HEK293T (cell line): ENCODE measurements at regions not wholly inside any gene's neighbourhood (a gene's known extent, or its start where the extent isn't known, plus 50 kb on each side); places are given as distances from the start of the nearest gene placed in this dataset.

Experiments used
- BHLHE40 ChIP-seq: fragments of 450-650 bp; IDR thresholded peaks from 2 replicates; pipeline ENCODE4 v1.6.1; 2016; ENCODE audit warnings: mild to moderate bottlenecking, moderate library complexity, borderline replicate concordance
- CTBP1 ChIP-seq: fragments of 450-650 bp; IDR thresholded peaks from 2 replicates; pipeline ENCODE4 v1.6.1; 2016; ENCODE audit warnings: borderline replicate concordance
- ELF4 ChIP-seq: fragments of 450-650 bp; IDR thresholded peaks from 2 replicates; pipeline ENCODE4 v1.6.1; 2017; ENCODE audit warnings: antibody characterized with exemption
- FOXK2 ChIP-seq: fragments of 450-650 bp; IDR thresholded peaks from 2 replicates; pipeline ENCODE4 v1.6.1; 2016; ENCODE audit warnings: mild to moderate bottlenecking
- HDGF ChIP-seq: fragments of 450-650 bp; IDR thresholded peaks from 2 replicates; pipeline ENCODE4 v1.6.1; 2017; ENCODE audit warnings: antibody characterized with exemption, borderline replicate concordance
- L3MBTL2 ChIP-seq: fragments of 450-650 bp; conservative IDR thresholded peaks from 2 replicates; pipeline ENCODE4 v1.6.1; 2016; ENCODE audit warnings: mild to moderate bottlenecking
- LEF1 ChIP-seq: fragments of 450-650 bp; IDR thresholded peaks from 2 replicates; pipeline ENCODE4 v1.6.1; 2017; ENCODE audit warnings: mild to moderate bottlenecking, borderline replicate concordance
- NFRKB ChIP-seq: fragments of 450-650 bp; IDR thresholded peaks from 2 replicates; pipeline ENCODE4 v1.6.1; 2016; ENCODE audit warnings: mild to moderate bottlenecking, moderate library complexity
- SP1 ChIP-seq: fragments of 450-650 bp; IDR thresholded peaks from 2 replicates; pipeline ENCODE4 v1.6.1; 2017
- SUZ12 ChIP-seq: fragments of 450-650 bp; IDR thresholded peaks from 2 replicates; pipeline ENCODE4 v1.6.1; 2016; ENCODE audit warnings: mild to moderate bottlenecking
- TARDBP ChIP-seq: fragments of 450-650 bp; IDR thresholded peaks from 2 replicates; pipeline ENCODE4 v1.6.1; 2016
- ZNF384 ChIP-seq: fragments of 450-650 bp; IDR thresholded peaks from 2 replicates; pipeline ENCODE4 v1.6.1; 2016
- TF ChIP-seq, protein P1 (sequence below): fragments of 450-650 bp; IDR thresholded peaks from 2 replicates; pipeline ENCODE4 v1.6.1; 2016

DNA sequence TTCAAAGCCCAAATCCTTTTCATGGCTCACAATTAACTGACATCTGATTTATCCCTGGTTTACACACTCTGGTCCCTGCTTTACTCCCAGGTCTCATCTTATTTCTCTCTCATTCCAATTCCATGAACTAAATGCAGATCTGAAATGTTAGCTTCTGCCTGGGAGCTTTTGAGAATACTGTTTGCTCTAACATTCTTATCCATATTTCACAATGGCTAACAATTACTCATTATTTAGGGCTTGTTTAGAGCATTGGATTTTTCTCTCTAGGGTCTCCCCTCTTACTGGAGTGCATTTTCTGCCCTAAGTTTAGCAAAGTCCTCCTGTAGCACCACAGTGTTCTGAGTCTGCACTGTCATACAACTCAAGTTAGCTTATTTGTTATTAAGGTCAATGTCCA is 121.5 kb upstream of the HCRTR2 start:
- TF ChIP-seq BHLHE40, result no peak
- no peak for TF ChIP-seq CTBP1
- TF ChIP-seq FOXK2, result no peak
- no peak for TF ChIP-seq SP1
- TF ChIP-seq L3MBTL2, result no peak
- no peak for TF ChIP-seq SUZ12
- TF ChIP-seq TARDBP, result no peak
- no peak for TF ChIP-seq NFRKB
- TF ChIP-seq, protein P1, sequence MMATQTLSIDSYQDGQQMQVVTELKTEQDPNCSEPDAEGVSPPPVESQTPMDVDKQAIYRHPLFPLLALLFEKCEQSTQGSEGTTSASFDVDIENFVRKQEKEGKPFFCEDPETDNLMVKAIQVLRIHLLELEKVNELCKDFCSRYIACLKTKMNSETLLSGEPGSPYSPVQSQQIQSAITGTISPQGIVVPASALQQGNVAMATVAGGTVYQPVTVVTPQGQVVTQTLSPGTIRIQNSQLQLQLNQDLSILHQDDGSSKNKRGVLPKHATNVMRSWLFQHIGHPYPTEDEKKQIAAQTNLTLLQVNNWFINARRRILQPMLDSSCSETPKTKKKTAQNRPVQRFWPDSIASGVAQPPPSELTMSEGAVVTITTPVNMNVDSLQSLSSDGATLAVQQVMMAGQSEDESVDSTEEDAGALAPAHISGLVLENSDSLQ, result no peak
- no peak for TF ChIP-seq ZNF384
- TF ChIP-seq LEF1, result no peak
- no peak for TF ChIP-seq HDGF
- TF ChIP-seq ELF4, result no peak
